Panc1 (cell line): ENCODE measurements at regions not wholly inside any gene's neighbourhood (a gene's known extent, or its start where the extent isn't known, plus 50 kb on each side); places are given as distances from the start of the nearest gene placed in this dataset.

Experiments
- ATAC-seq: fragments of 200-7000 bp; cut with Tn5 transposase; 2 replicates; pipeline ENCODE4 v1.9.1; 2020; ENCODE audit warnings: mild to moderate bottlenecking, moderate library complexity
- BruUV-seq: library from RNA; stranded (reverse); fragments of 400-500 nt; replicated peaks from 2 replicates; lab custom pipeline; 2021; lab: Mats Ljungman, UMichigan
- CTCF ChIA-PET: fragments of 300-600 bp; sonication (Branson Sonifier 250); formaldehyde crosslinking; loops from one replicate; lab custom pipeline; 2022; ENCODE audit warnings: antibody characterized with exemption; lab: Charles Lee
- POLR2A ChIA-PET: fragments of 300-600 bp; sonication (Branson Sonifier 250); formaldehyde crosslinking; loops from one replicate; lab custom pipeline; 2022; ENCODE audit warnings: antibody characterized with exemption; lab: Charles Lee
- DNase-seq: peaks from one replicate; pipeline ENCODE4 v3.0.0-alpha.2; 2010; ENCODE audit warnings: low read depth, low spot score
- H3K27ac ChIP-seq: 2 replicates; pipeline ENCODE4 v1.5.1; 2011; ENCODE audit warnings: mild to moderate bottlenecking, low read length, inconsistent platforms
- H3K27me3 ChIP-seq: fragments of 200-500 bp; sonication (Bioruptor generic); 2 replicates; pipeline ENCODE4 v1.6.0; 2014; ENCODE audit warnings: low read length, inconsistent platforms; ENCODE audit not compliant: control insufficient read depth, insufficient read depth
- H3K36me3 ChIP-seq: fragments of 200-500 bp; sonication (Bioruptor generic); 2 replicates; pipeline ENCODE4 v1.5.1; 2014; ENCODE audit warnings: inconsistent platforms, mild to moderate bottlenecking, low read length, moderate library complexity; ENCODE audit not compliant: control insufficient read depth, insufficient read depth
- H3K4me1 ChIP-seq: 2 replicates; pipeline ENCODE4 v1.5.1; 2011; ENCODE audit warnings: inconsistent platforms, mild to moderate bottlenecking, low read length, moderate library complexity; ENCODE audit not compliant: control insufficient read depth, insufficient read depth
- H3K4me3 ChIP-seq, 2 experiments: 2 replicates each; pipeline ENCODE4 v1.5.1; 2011 to 2012; ENCODE audit warnings: low read depth in 2 of 2, low read length in 2 of 2, mild to moderate bottlenecking in 2 of 2, inconsistent platforms in 1 of 2, moderate library complexity in 1 of 2
- H3K9me3 ChIP-seq: fragments of 200-500 bp; sonication (Bioruptor generic); 2 replicates; pipeline ENCODE4 v1.5.1; 2014; ENCODE audit warnings: low read depth, mild to moderate bottlenecking, inconsistent platforms, low read length, moderate library complexity; ENCODE audit not compliant: control insufficient read depth, insufficient read depth
- CTCF ChIP-seq: fragments of 450-650 bp; IDR thresholded peaks from 2 replicates; pipeline ENCODE4 v1.5.1; 2017; ENCODE audit warnings: mild to moderate bottlenecking
- POLR2AphosphoS5 ChIP-seq: IDR thresholded peaks from 2 replicates; pipeline ENCODE4 v1.6.1; 2012; ENCODE audit warnings: mild to moderate bottlenecking, low read depth, low read length, moderate library complexity
- REST ChIP-seq, 2 experiments: IDR thresholded peaks; 2 replicates each; pipeline ENCODE4 v1.6.1; 2011 to 2012; ENCODE audit warnings: low read depth in 2 of 2, control low read depth in 1 of 2, low read length in 1 of 2, mild to moderate bottlenecking in 1 of 2, moderate library complexity in 1 of 2; ENCODE audit not compliant: insufficient read depth in 1 of 2
- SIN3A ChIP-seq: IDR thresholded peaks from 2 replicates; pipeline ENCODE4 v1.6.1; 2012; ENCODE audit warnings: low read depth, mild to moderate bottlenecking, low read length, moderate library complexity, borderline replicate concordance; ENCODE audit not compliant: insufficient read depth
- TCF7L2 ChIP-seq: IDR thresholded peaks from 2 replicates; pipeline ENCODE4 v1.6.1; 2011; ENCODE audit warnings: mild to moderate bottlenecking, low read depth, low read length, inconsistent platforms
- in situ Hi-C: cut with HindIII; loops from 2 replicates; pipeline ENCODE4 v1.10.0; 2016; ENCODE audit warnings: low sequenced_read_pairs, low pct_unique_long_range_greater_than_20kb
- intact Hi-C: fragments of 100-400 bp; cut with micrococcal nuclease; formaldehyde crosslinking; loops from one replicate; pipeline ENCODE4 v1.10.0; 2022; ENCODE audit not compliant: unreplicated experiment

- CTCF ChIA-PET = no interaction called here
- DNase-seq (no peak), ATAC-seq (no peak)
These were observed 204.9 kb downstream of the AXIN2 start for GRCh38 chr17:65356536-65356935.

GRCh38 chr17:65355246-65355645 is 206.2 kb downstream of the AXIN2 start:
- in situ Hi-C loops (no loop called here), intact Hi-C loops (no loop called here)
- TF ChIP-seq CTCF = no peak
- TF ChIP-seq SIN3A = no peak
- no peak for TF ChIP-seq REST (IDR thresholded peaks at IDR 0.05; ENCODE audit: insufficient read depth in 1 of 2, low read depth in 2 of 2, low read length in 1 of 2)
- no peak for TF ChIP-seq TCF7L2
- TF ChIP-seq POLR2AphosphoS5 = no peak
- H3K4me3 ChIP-seq = no peak overlapping the region
- ChIA-PET CTCF (no interaction called here), POLR2A (no interaction called here)
- H3K36me3 ChIP-seq = no peaks in the 10 kb centered on the region
- no peak for DNase-seq
- no TSS peak for BruUV-seq
- no peaks in the 10 kb centered on the region for H3K9me3 ChIP-seq
- H3K4me1 ChIP-seq = no peaks in the 10 kb centered on the region
- H3K27ac ChIP-seq = no peak overlapping the region
- peaks cover 4% of the 10 kb centered on the region; the same call in 1 of the 2 replicates for H3K27me3 ChIP-seq
- no peak for ATAC-seq

More at GRCh38 chr17:65356536-65356935, 204.9 kb downstream of the AXIN2 start:
- Histone ChIP-seq H3K36me3 (no peaks in the 10 kb centered on the region), H3K27ac (no peak overlapping the region), H3K4me1 (no peaks in the 10 kb centered on the region), H3K27me3 (peaks cover 4% of the 10 kb centered on the region; the same call in 1 of the 2 replicates), H3K4me3 (no peak overlapping the region), H3K9me3 (no peaks in the 10 kb centered on the region)
- TF ChIP-seq CTCF = no peak
- TF ChIP-seq REST (IDR thresholded peaks at IDR 0.05; ENCODE audit: insufficient read depth in 1 of 2, low read depth in 2 of 2, low read length in 1 of 2) = no peak
- TF ChIP-seq SIN3A = no peak
- no peak for TF ChIP-seq POLR2AphosphoS5
- no peak for TF ChIP-seq TCF7L2
- BruUV-seq = no TSS peak
- intact Hi-C loops = no loop called here
- in situ Hi-C loops = no loop called here
- POLR2A ChIA-PET = no interaction called here
